ENCODE measurements at regions not wholly inside any gene's neighbourhood (a gene's known extent, or its start where the extent isn't known, plus 50 kb on each side); places are given as distances from the start of the nearest gene placed in this dataset.
A peak's percentile ranks its signal among the peaks of the same experiment; 100 is the strongest.
"Not testable (repeated sequence)": the region's sequence is repeated elsewhere in the genome, so short reads cannot be mapped to it uniquely, and the experiment has no call there.

DNA sequence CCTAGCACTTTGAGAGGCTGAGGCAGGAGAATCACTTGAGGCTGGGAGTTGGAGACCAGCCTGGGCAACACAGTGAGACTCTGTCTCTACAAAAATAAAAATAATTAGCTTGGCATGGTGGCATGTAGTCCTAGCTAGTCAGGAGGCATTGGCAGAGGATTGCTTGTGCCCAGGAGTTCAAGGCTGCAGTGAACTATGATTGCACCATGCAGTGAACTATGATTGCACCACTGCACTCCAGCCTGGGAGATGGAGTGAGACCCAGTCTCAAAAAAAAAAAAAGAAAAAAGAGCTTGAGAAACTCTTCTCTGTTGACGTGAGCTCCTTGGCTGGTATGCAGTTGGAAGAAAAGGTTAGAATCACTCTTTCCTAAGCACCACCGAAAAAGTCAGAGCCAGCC lies 125.1 kb upstream of the TNP1 start:
- no peak overlapping the region for H3K4me3 ChIP-seq
- H3K27ac ChIP-seq (ENCODE audit: low read depth in 1 of 2, low read length in 1 of 2): no peak overlapping the region
- H3K9me3 ChIP-seq (ENCODE audit: control insufficient read depth in 4 of 4, insufficient read depth in 3 of 4, low read length in 3 of 4): peaks cover 0 to 2% (median 0%) of the 10 kb centered on the region in 4 donors
- DNase-seq (no peak), ATAC-seq (ENCODE audit: insufficient read depth, low FRiP score) (no peak)
- no peaks in the 10 kb centered on the region for H3K27me3 ChIP-seq (ENCODE audit: control insufficient read depth in 3 of 3, insufficient read depth in 3 of 3, low read length in 2 of 3)
- no peaks in the 10 kb centered on the region for H3K36me3 ChIP-seq (ENCODE audit: control insufficient read depth in 4 of 4, insufficient read depth in 4 of 4, low read length in 4 of 4)
- TF ChIP-seq, protein P1, sequence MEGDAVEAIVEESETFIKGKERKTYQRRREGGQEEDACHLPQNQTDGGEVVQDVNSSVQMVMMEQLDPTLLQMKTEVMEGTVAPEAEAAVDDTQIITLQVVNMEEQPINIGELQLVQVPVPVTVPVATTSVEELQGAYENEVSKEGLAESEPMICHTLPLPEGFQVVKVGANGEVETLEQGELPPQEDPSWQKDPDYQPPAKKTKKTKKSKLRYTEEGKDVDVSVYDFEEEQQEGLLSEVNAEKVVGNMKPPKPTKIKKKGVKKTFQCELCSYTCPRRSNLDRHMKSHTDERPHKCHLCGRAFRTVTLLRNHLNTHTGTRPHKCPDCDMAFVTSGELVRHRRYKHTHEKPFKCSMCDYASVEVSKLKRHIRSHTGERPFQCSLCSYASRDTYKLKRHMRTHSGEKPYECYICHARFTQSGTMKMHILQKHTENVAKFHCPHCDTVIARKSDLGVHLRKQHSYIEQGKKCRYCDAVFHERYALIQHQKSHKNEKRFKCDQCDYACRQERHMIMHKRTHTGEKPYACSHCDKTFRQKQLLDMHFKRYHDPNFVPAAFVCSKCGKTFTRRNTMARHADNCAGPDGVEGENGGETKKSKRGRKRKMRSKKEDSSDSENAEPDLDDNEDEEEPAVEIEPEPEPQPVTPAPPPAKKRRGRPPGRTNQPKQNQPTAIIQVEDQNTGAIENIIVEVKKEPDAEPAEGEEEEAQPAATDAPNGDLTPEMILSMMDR (IDR thresholded peaks at IDR 0.05; ENCODE audit: control extremely low read depth, extremely low read depth): no peak
- H3K9ac ChIP-seq (ENCODE audit: insufficient read depth in 1 of 2, low read length in 2 of 2): no peak overlapping the region
- 78 to 79% methylated on average over 2 of the region's 2 CpGs for WGBS, 2 donors
- H3K4me1 ChIP-seq (ENCODE audit: control insufficient read depth in 5 of 5, insufficient read depth in 5 of 5, low read length in 5 of 5): peaks cover 0 to 3% (median 0%) of the 10 kb centered on the region in 5 donors

DNA sequence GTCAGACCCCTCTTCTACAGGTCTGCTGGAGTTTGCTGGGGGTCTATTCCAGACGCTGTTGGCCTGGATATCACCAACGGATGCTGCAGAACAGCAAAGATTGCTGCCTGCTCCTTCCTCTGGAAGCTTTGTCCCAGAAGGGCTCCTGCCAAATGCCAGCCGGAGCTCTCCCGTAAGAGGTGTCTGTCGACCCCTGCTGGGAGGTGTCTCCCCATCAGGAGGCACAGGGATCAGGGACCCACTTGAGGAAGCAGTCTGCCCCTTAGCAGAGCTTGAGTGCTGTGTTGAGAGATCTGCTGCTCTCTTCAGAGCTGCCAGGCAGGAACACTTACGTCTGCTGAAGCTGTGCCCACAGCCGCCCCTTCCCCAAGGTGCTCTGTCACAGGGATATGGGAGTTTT lies 122.1 kb upstream of the TNP1 start:
- not testable (repeated sequence) for H3K9me3 ChIP-seq (ENCODE audit: control insufficient read depth in 4 of 4, insufficient read depth in 3 of 4, low read length in 3 of 4); H3K27me3 ChIP-seq (ENCODE audit: control insufficient read depth in 3 of 3, insufficient read depth in 3 of 3, low read length in 2 of 3); H3K4me1 ChIP-seq (ENCODE audit: control insufficient read depth in 5 of 5, insufficient read depth in 5 of 5, low read length in 5 of 5); H3K4me3 ChIP-seq; ATAC-seq (ENCODE audit: insufficient read depth, low FRiP score); H3K36me3 ChIP-seq (ENCODE audit: control insufficient read depth in 4 of 4, insufficient read depth in 4 of 4, low read length in 4 of 4); H3K27ac ChIP-seq (ENCODE audit: low read depth in 1 of 2, low read length in 1 of 2); H3K9ac ChIP-seq (ENCODE audit: insufficient read depth in 1 of 2, low read length in 2 of 2)
- peak in 2 of 3 donors; percentile 31 to 35 for DNase-seq
- WGBS, 2 donors: 63 to 86% methylated on average over 7 of the region's 7 CpGs

DNA sequence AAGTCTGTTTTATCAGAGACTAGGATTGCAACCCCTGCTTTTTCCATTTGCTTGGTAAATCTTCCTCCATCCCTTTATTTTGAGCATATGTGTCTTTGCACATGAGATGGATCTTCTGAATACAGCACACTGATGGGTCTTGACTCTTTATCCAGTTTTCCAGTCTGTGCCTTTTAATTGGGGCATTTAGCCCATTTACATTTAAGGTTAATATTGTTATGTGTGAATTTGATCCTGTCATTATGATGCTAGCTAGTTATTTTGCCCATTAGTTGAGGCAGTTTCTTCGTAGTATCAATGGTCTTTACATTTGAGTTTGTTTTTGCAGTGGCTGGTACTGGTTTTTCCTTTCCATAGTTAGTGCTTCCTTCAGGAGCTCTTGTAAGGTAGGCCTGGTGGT lies 120.6 kb upstream of the TNP1 start:
- not testable (repeated sequence) for H3K27me3 ChIP-seq (ENCODE audit: control insufficient read depth in 3 of 3, insufficient read depth in 3 of 3, low read length in 2 of 3); H3K4me1 ChIP-seq (ENCODE audit: control insufficient read depth in 5 of 5, insufficient read depth in 5 of 5, low read length in 5 of 5); H3K36me3 ChIP-seq (ENCODE audit: control insufficient read depth in 4 of 4, insufficient read depth in 4 of 4, low read length in 4 of 4); H3K4me3 ChIP-seq; H3K9ac ChIP-seq (ENCODE audit: insufficient read depth in 1 of 2, low read length in 2 of 2); ATAC-seq (ENCODE audit: insufficient read depth, low FRiP score); H3K27ac ChIP-seq (ENCODE audit: low read depth in 1 of 2, low read length in 1 of 2); H3K9me3 ChIP-seq (ENCODE audit: control insufficient read depth in 4 of 4, insufficient read depth in 3 of 4, low read length in 3 of 4); DNase-seq
- 93 to 97% methylated on average over 1 of the region's 1 CpG for WGBS, 2 donors

DNA sequence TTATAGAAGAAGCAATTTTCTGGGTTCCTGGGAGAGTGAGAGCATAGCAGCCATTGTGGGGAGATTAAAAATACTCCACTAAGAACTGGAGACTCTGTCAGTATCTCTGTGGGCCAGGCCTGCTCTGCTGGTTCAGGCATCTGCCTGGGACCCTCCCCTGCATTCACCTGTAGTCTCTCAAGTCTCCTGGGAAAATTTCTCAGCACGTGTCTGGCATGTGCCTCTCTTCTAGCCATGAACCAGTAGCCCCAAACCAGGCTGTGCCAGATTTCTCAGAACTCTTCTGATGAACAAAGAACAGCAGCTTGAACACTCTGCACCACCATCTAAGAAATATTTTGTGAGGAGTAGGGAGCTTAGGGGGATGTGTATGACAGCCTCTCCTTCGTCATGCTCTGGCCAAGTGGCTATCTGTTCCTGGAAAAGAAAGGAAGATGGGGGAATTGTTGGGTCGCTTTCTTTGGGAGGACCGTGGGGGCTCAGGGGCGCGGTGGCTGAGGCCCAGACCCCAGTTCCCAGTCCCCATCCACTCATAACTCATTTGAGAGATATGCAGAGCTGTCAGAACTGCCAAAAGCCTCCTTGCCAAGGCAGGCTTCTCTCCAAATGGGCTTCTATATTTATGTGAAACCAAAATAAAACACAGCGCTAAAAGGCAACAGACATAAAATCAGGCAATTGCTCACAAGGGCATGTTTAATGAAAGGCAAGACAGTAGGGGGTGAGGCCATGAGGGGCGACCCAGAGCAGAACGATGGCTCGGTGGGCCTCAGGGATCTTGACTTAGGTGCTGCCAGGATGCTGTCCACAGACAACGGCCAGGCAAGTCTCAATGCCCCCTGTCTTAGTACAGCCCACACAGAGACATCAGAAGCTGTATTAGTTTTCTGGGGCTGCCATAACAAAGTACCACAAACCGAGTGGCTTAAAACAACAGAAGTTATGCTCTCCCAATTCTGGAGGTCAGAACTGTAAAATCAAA lies 114.7 kb upstream of the TNP1 start:
- Histone ChIP-seq H3K9ac (ENCODE audit: insufficient read depth in 1 of 2, low read length in 2 of 2) (no peak overlapping the region), H3K9me3 (ENCODE audit: control insufficient read depth in 4 of 4, insufficient read depth in 3 of 4, low read length in 3 of 4) (no peaks in the 10 kb centered on the region), H3K36me3 (ENCODE audit: control insufficient read depth in 4 of 4, insufficient read depth in 4 of 4, low read length in 4 of 4) (no peaks in the 10 kb centered on the region), H3K27ac (ENCODE audit: low read depth in 1 of 2, low read length in 1 of 2) (no peak overlapping the region), H3K27me3 (ENCODE audit: control insufficient read depth in 3 of 3, insufficient read depth in 3 of 3, low read length in 2 of 3) (no peaks in the 10 kb centered on the region), H3K4me3 (no peak overlapping the region), H3K4me1 (ENCODE audit: control insufficient read depth in 5 of 5, insufficient read depth in 5 of 5, low read length in 5 of 5) (peaks cover 0 to 9% (median 0%) of the 10 kb centered on the region in 5 donors)
- DNase-seq (peak in 2 of 3 donors; percentile 28 to 39), ATAC-seq (ENCODE audit: insufficient read depth, low FRiP score) (peak; percentile 27)
- TF ChIP-seq, protein P1 (IDR thresholded peaks at IDR 0.05; ENCODE audit: control extremely low read depth, extremely low read depth): no peak
- 76 to 89% methylated on average over 12 of the region's 12 CpGs for WGBS, 2 donors
